ENCODE measurements at regions not wholly inside any gene's neighbourhood (a gene's known extent, or its start where the extent isn't known, plus 50 kb on each side); places are given as distances from the start of the nearest gene placed in this dataset.
"Not testable (repeated sequence)": the region's sequence is repeated elsewhere in the genome, so short reads cannot be mapped to it uniquely, and the experiment has no call there.

- no peak for DNase-seq
Observed at GRCh38 chr12:38384816-38385378, 68.3 kb downstream of the ALG10B start.

- DNase-seq, result no peak
Observed at GRCh38 chr12:38385486-38385885, 68.9 kb downstream of the ALG10B start.

- DNase-seq, result no peak
Observed at GRCh38 chr12:38386205-38386985, 69.8 kb downstream of the ALG10B start.

GRCh38 chr12:38389614-38390013 is 73.0 kb downstream of the ALG10B start:
- no peak for DNase-seq

- no peak for DNase-seq
Observed at GRCh38 chr12:38391007-38391406, 74.4 kb downstream of the ALG10B start.

- DNase-seq, result no peak
Observed at GRCh38 chr12:38392554-38393144, 76.1 kb downstream of the ALG10B start.

DNA sequence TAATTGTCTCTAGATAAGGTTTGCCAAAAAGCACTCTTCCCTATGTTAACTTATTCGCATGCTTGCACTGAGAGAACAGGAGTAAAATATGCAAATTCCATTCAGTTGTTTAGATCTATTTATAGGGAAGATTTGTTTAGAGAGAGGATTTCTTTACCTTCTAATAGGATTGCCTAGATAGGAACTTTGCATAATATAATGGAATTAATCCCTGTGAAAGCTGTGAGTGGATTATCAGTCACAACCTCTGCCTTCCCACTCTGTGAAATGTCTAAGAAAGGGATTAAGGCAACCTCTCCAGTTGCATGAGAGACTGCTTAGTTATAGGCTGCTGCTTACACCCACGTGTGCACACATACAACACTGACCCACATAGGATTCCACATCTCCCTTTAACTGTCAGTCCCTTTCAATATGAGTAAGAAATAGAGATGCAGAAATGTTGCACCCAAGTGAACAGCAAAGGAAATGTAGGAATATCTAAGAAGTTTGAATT is 83.2 kb downstream of the ALG10B start:
- DNase-seq, result no peak

- no peak for DNase-seq
Observed at GRCh38 chr12:38402811-38403210, 86.2 kb downstream of the ALG10B start.

- DNase-seq, result no peak
Observed at GRCh38 chr12:38409511-38409910, 92.9 kb downstream of the ALG10B start.

DNA sequence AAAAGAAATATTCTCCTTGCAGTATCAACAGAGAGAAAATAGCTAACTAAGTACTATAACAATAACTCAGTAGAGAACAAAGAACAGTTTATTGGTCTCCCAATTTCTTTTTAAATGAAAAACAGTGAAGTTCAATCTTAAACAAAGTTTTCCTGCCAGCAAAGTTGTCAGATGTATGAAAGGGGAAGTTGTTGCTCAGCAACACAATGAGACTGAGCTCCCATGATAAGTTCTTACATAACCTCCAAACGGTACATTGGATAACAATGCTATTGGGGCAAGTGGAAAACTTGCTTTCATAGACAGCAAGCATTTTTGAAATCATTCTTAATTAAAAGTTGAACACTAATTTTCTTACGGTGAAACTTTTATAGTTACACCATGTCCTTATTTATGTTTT is 94.9 kb downstream of the ALG10B start:
- no peak for DNase-seq

DNA sequence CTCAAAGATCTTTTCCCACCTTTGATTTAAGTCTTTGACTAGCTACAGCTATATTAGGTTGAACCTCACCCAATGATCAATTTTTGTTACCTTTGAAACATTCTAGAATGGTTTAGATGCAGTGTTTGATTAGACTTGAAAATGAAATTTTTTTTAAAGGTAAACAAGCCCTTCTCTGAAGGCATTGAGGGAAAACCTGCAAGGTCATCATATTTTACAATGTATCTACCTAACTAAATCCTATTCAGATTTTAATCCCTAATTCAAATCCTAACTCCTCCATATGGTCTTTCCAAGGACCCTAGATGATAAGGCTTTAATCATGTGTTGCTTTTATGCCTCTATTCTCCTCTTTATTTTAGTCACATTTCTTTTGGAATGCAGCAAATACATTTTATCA is 95.4 kb downstream of the ALG10B start:
- DNase-seq, result no peak

DNA sequence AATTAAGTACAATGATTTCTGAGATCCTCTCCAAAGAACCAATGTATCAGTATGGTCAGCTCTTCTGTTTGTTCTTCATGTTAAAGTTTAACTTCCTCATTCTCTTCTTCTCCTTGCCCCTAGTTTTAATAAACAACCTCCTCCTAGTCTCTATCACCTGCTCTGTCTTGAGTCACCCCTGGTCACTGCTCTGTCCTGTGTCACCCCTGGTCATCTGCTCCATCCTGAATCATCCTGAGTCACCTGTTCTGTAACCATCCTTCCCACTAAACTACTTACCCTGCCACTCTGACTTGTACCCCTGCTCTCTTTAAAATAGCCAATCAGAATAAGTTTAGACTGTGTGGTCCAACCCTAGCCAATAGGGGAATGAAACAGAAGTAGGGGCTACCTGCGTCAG is 100.5 kb downstream of the ALG10B start:
- DNase-seq, result no peak

GRCh38 chr12:38424436-38424835 is 107.9 kb downstream of the ALG10B start:
- DNase-seq, result no peak

- no peak for DNase-seq
Observed at GRCh38 chr12:38427442-38427841, 110.9 kb downstream of the ALG10B start.

GRCh38 chr12:38431921-38432320 is 115.3 kb downstream of the ALG10B start:
- no peak for DNase-seq

- not testable (repeated sequence) for DNase-seq
Observed at GRCh38 chr12:38441871-38442281, 125.3 kb downstream of the ALG10B start.

DNA sequence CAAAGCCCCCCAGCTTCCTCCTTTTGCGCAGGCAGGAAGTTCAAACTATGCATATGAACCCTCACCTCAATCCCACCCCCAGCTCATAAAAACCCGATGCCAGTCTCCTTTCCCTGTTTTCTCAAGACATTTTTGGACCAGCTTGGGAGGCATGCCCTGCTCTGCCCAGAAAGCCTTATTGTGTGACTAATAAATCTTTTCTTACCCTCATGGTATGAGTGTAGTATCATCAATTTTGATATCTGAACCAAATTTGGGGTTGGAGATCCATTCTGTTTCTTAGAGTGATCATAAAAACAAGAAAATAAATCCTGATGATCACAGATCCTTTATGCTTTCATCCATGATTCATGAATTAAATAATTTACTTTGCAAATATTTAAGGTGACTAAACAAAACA is 128.5 kb downstream of the ALG10B start:
- no peak for DNase-seq

DNA sequence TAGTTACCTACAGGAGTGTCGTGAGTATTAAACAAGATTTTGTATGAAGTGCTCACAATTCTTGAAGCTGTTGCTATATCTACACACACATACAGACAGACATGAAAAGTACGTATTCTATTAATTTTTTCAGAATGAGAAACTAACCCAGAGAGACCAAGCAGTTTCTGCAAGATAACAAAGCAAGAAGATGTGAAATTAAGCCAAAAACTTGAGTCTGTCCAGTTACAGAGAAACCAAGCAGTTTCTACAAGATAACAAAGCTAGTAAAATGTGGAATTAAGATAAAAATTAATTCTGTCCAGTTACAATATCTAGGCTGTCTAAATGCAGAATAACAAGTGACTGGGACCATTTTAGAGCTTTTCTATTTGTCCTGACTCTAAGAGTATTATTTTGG is 132.4 kb downstream of the ALG10B start:
- DNase-seq, result no peak

DNA sequence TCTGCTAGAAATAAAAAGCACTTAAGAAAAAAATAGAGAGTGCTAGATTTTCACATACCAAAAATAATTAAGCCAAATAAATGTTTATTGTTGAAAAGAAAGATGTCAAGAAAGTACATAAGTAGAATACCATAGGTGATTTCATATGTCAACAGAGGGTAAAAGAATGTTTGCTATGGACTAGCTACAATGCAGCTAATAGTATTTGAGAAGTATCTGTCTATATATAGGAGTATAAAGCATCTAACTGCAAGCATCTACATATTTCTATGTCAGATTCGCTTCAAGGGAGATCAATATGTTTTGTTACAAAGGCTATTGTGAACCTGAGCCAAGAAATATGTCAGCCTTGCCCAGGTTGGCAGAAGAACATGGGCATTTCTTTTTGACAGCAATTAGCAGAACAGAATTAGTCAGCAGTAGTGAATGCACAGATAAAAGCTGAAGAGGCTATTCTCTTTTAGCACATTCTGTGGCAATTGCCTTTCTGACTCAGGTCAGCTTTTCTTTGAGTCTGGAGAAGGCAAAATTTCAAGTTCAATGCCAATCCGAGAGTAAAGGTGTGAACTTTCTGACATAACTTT is 140.1 kb downstream of the ALG10B start:
- no peak for DNase-seq

- DNase-seq, result peak; percentile 1
Observed at GRCh38 chr12:38465020-38465419, 148.4 kb downstream of the ALG10B start.

- DNase-seq, result peak; percentile 18
Observed at GRCh38 chr12:38469715-38470114, 153.1 kb downstream of the ALG10B start.

GRCh38 chr12:38477340-38478090 is 160.9 kb downstream of the ALG10B start:
- DNase-seq, result no peak

DNA sequence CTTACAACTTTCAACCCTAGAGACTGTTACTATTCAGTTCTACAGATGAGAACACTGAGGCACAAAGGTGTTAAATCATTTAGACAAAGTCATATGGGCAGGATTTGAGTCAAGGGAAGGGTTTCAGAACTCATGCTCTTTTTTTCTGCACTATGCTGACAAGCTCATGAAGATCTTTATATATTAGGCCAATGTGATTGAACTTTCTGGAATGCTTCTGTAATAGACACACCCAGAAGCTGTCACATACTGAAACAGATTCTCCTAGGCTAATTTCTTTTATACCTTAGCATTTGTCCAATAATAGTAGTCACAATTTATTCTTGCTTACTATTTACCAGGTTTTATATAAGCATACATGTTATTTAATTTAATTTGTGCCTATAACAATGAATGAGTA is 164.0 kb downstream of the ALG10B start:
- DNase-seq, result no peak

Measured in NCI-H1092 (cell line).